PC-3 (cell line): ENCODE measurements at regions not wholly inside any gene's neighbourhood (a gene's known extent, or its start where the extent isn't known, plus 50 kb on each side); places are given as distances from the start of the nearest gene placed in this dataset.

Experiments used
- EZH2 ChIP-seq: fragments of 300-600 bp; sonication (generic); IDR thresholded peaks from one replicate; pipeline ENCODE4 v1.6.1; 2017; ENCODE audit warnings: antibody characterized with exemption, mild to moderate bottlenecking, low read length; ENCODE audit not compliant: unreplicated experiment
- EZH2phosphoT487 ChIP-seq: fragments of 300-600 bp; sonication (generic); IDR thresholded peaks from 2 replicates; pipeline ENCODE4 v1.6.1; 2018; ENCODE audit warnings: mild to moderate bottlenecking, antibody characterized with exemption, low read length, borderline replicate concordance
- TF ChIP-seq, protein P1 (sequence below): fragments of 300-600 bp; sonication (generic); conservative IDR thresholded peaks from 2 replicates; pipeline ENCODE4 v1.5.1; 2017; ENCODE audit warnings: antibody characterized with exemption, low read depth, mild to moderate bottlenecking, low read length

DNA sequence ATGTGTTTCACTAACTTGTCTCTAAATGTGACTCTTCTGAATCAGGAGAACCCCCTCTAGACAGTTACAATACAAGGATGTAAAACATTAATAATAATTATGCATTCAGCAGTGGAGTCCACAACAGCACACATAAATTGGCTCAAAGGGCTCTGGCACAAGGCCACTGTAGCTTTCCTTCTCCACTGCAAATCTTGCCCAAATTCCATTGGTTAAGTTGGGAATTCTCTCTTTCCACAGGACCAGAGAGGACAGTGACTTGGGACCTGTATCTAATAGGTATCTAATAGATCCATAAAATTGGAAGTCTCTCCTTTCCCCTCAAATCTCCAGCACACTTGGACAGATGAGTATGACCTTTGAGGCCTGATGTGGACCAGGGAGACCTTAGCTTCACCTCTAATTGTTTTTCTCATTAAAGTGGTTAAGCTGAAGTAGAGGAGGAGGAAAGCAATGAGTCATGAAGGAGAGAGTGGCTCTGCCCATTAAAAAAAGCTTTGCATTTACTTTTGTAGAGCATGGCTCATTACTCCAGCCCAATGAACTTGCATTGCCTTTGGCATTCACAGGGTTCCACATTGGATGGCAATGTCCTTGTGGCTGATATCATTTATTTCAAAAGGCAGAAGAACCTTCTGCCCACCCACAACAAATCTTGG is 72.3 kb upstream of the SH3RF1 start:
- TF ChIP-seq EZH2phosphoT487 (no peak), EZH2 (no peak)
- TF ChIP-seq, protein P1, sequence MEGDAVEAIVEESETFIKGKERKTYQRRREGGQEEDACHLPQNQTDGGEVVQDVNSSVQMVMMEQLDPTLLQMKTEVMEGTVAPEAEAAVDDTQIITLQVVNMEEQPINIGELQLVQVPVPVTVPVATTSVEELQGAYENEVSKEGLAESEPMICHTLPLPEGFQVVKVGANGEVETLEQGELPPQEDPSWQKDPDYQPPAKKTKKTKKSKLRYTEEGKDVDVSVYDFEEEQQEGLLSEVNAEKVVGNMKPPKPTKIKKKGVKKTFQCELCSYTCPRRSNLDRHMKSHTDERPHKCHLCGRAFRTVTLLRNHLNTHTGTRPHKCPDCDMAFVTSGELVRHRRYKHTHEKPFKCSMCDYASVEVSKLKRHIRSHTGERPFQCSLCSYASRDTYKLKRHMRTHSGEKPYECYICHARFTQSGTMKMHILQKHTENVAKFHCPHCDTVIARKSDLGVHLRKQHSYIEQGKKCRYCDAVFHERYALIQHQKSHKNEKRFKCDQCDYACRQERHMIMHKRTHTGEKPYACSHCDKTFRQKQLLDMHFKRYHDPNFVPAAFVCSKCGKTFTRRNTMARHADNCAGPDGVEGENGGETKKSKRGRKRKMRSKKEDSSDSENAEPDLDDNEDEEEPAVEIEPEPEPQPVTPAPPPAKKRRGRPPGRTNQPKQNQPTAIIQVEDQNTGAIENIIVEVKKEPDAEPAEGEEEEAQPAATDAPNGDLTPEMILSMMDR = no peak
